ENCODE measurements at regions not wholly inside any gene's neighbourhood (a gene's known extent, or its start where the extent isn't known, plus 50 kb on each side); places are given as distances from the start of the nearest gene placed in this dataset.

GRCh38 chrX:84724576-84724975 is 222.3 kb upstream of the HDX start:
- H3K79me2 ChIP-seq (ENCODE audit: insufficient read depth, low read length), result peaks cover 15% of the 10 kb centered on the region
- H3K36me3 ChIP-seq (ENCODE audit: low read length), result no peaks in the 10 kb centered on the region
- H3K9me2 ChIP-seq (replicated peaks; ENCODE audit: insufficient read depth, low read length), result no peaks in the 10 kb centered on the region
- H3K27me3 ChIP-seq (ENCODE audit: low read length), result no peaks in the 10 kb centered on the region
- no peak overlapping the region for H3K4me2 ChIP-seq (ENCODE audit: low read depth, low read length, poor library complexity, severe bottlenecking)
- H3K9ac ChIP-seq (ENCODE audit: low read length), result no peak overlapping the region
- H3K27ac ChIP-seq (ENCODE audit: low read depth, low read length), result no peak overlapping the region
- H4K20me1 ChIP-seq (ENCODE audit: low read depth, low read length), result no peaks in the 10 kb centered on the region
- no peak overlapping the region for H2AFZ ChIP-seq (ENCODE audit: low read depth, low read length, severe bottlenecking)
- TF ChIP-seq, protein P1, sequence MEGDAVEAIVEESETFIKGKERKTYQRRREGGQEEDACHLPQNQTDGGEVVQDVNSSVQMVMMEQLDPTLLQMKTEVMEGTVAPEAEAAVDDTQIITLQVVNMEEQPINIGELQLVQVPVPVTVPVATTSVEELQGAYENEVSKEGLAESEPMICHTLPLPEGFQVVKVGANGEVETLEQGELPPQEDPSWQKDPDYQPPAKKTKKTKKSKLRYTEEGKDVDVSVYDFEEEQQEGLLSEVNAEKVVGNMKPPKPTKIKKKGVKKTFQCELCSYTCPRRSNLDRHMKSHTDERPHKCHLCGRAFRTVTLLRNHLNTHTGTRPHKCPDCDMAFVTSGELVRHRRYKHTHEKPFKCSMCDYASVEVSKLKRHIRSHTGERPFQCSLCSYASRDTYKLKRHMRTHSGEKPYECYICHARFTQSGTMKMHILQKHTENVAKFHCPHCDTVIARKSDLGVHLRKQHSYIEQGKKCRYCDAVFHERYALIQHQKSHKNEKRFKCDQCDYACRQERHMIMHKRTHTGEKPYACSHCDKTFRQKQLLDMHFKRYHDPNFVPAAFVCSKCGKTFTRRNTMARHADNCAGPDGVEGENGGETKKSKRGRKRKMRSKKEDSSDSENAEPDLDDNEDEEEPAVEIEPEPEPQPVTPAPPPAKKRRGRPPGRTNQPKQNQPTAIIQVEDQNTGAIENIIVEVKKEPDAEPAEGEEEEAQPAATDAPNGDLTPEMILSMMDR (IDR thresholded peaks at IDR 0.05; ENCODE audit: insufficient read depth, low read length, poor library complexity, severe bottlenecking), result no peak
- no peak for TF ChIP-seq EZH2phosphoT487 (conservative IDR thresholded peaks at IDR 0.05; ENCODE audit: low read length)
- H3K4me3 ChIP-seq (ENCODE audit: insufficient read depth, low read length, poor library complexity, severe bottlenecking), result no peak overlapping the region
- H3F3A ChIP-seq (ENCODE audit: insufficient read depth), result no peaks in the 10 kb centered on the region
- no peaks in the 10 kb centered on the region for H3K9me3 ChIP-seq (ENCODE audit: insufficient read depth, low read length)

DNA sequence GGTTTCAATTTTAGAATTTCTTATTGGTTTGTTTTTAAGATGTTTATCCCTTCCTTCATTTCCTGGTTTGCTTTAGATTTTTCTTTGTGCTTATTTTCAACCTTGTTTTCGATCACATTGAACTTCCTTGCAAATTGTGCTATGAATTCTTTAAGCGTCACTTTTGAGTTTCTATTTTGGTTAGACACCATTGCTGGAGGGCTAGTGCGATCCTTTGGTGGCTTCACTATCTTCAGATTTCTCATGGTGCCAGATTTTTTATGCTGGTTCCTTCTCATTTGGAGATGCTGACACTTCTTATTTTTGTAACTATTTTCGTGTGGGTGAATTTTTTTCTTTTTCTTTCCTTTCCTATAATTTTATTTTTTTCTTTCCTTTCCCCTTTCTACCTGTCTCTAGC is 227.2 kb upstream of the HDX start:
- Histone ChIP-seq H3K79me2 (ENCODE audit: insufficient read depth, low read length) (peaks cover 4% of the 10 kb centered on the region; the same call in 1 of the 2 replicates), H3K27me3 (ENCODE audit: low read length) (no peaks in the 10 kb centered on the region), H4K20me1 (ENCODE audit: low read depth, low read length) (no peaks in the 10 kb centered on the region), H3K27ac (ENCODE audit: low read depth, low read length) (no peak overlapping the region), H3K4me2 (ENCODE audit: low read depth, low read length, poor library complexity, severe bottlenecking) (peak overlapping the region; percentile 79), H3K4me3 (ENCODE audit: insufficient read depth, low read length, poor library complexity, severe bottlenecking) (peak overlapping the region; percentile 35), H3K9ac (ENCODE audit: low read length) (peak overlapping the region; percentile 28), H3F3A (ENCODE audit: insufficient read depth) (no peaks in the 10 kb centered on the region), H3K9me2 (replicated peaks; ENCODE audit: insufficient read depth, low read length) (no peaks in the 10 kb centered on the region), H2AFZ (ENCODE audit: low read depth, low read length, severe bottlenecking) (peak overlapping the region; percentile 27), H3K9me3 (ENCODE audit: insufficient read depth, low read length) (no peaks in the 10 kb centered on the region), H3K36me3 (ENCODE audit: low read length) (no peaks in the 10 kb centered on the region)
- no peak for TF ChIP-seq EZH2phosphoT487 (conservative IDR thresholded peaks at IDR 0.05; ENCODE audit: low read length)
- TF ChIP-seq, protein P1 (IDR thresholded peaks at IDR 0.05; ENCODE audit: insufficient read depth, low read length, poor library complexity, severe bottlenecking), result no peak

GRCh38 chrX:84729809-84730208 is 227.6 kb upstream of the HDX start:
- no peaks in the 10 kb centered on the region for H3K27me3 ChIP-seq (ENCODE audit: low read length)
- H2AFZ ChIP-seq (ENCODE audit: low read depth, low read length, severe bottlenecking), result peak overlapping the region; percentile 27

More at GRCh38 chrX:84729809-84730208, 227.6 kb upstream of the HDX start:
- Histone ChIP-seq H3K9ac (ENCODE audit: low read length) (0 out of 2 replicates have a peak overlapping the region, but pooled peaks have one; percentile 28), H3F3A (ENCODE audit: insufficient read depth) (no peaks in the 10 kb centered on the region), H3K79me2 (ENCODE audit: insufficient read depth, low read length) (peaks cover 4% of the 10 kb centered on the region; the same call in 1 of the 2 replicates), H3K9me2 (replicated peaks; ENCODE audit: insufficient read depth, low read length) (no peaks in the 10 kb centered on the region), H3K27ac (ENCODE audit: low read depth, low read length) (0 out of 2 replicates have a peak overlapping the region, but pooled peaks have one; percentile 2), H3K4me3 (ENCODE audit: insufficient read depth, low read length, poor library complexity, severe bottlenecking) (peak overlapping the region; percentile 35), H3K4me2 (ENCODE audit: low read depth, low read length, poor library complexity, severe bottlenecking) (peak overlapping the region; percentile 79), H3K9me3 (ENCODE audit: insufficient read depth, low read length) (no peaks in the 10 kb centered on the region), H4K20me1 (ENCODE audit: low read depth, low read length) (no peaks in the 10 kb centered on the region), H3K36me3 (ENCODE audit: low read length) (no peaks in the 10 kb centered on the region)
- TF ChIP-seq, protein P1 (IDR thresholded peaks at IDR 0.05; ENCODE audit: insufficient read depth, low read length, poor library complexity, severe bottlenecking), result peak; percentile 66
- no peak for TF ChIP-seq EZH2phosphoT487 (conservative IDR thresholded peaks at IDR 0.05; ENCODE audit: low read length)
